ENCODE measurements at regions not wholly inside any gene's neighbourhood (a gene's known extent, or its start where the extent isn't known, plus 50 kb on each side); places are given as distances from the start of the nearest gene placed in this dataset.
"Not testable (repeated sequence)": the region's sequence is repeated elsewhere in the genome, so short reads cannot be mapped to it uniquely, and the experiment has no call there.

DNA sequence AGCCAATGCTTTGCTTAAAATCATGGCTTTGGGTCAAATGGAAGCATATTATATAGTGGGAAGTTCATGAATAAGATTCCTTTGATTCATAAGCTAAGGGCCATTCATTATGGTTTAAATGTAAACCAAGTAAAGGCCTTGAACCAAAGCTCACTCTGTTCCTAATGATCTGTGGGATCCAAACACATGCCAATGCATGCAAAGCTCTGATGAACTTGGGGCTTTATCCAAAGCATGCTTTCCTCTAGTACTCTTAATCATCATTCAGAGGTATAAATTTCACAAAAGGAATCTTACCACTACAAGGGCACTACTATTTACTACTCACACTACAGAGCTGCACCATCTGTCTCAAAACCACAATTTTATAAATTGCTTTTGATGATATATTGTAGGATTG is 102.8 kb upstream of the RBMS1 start:
- Histone ChIP-seq H3K27me3 (replicated peaks; ENCODE audit: control insufficient read depth, insufficient read depth, low read length) (no peaks in the 10 kb centered on the region), H3K4me3 (replicated peaks; ENCODE audit: low read depth, low read length) (no peak overlapping the region), H3K36me3 (ENCODE audit: control insufficient read depth, insufficient read depth, low read length) (no peaks in the 10 kb centered on the region)
- TF ChIP-seq CTCF (IDR thresholded peaks at IDR 0.05; ENCODE audit: insufficient read depth, low read length, poor library complexity, severe bottlenecking) = no peak
- DNase-seq (ENCODE audit: extremely low read depth, insufficient read length) = no peak

DNA sequence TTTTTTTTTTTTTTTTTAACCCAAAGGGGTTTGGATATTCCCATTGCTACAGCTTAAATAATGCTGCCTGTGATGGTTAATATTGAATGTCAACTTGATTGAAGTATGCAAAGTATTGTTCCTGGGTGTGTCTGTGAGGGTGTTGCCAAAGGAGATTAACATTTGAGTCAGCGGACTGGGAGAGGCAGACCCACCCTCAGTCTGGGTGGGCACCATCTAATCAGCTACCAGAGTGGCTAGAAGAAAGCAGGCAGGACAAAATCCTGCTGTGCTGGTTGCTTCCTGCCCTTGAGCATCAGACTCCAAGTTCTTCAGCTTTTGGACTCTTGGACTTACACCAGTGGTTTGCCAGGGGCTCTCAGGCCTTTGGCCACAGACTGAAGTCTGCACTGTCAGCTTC is 106.8 kb upstream of the RBMS1 start:
- not testable (repeated sequence) for DNase-seq (ENCODE audit: extremely low read depth, insufficient read length); H3K27me3 ChIP-seq (replicated peaks; ENCODE audit: control insufficient read depth, insufficient read depth, low read length); H3K4me3 ChIP-seq (replicated peaks; ENCODE audit: low read depth, low read length); H3K36me3 ChIP-seq (ENCODE audit: control insufficient read depth, insufficient read depth, low read length)

GRCh38 chr2:160602073-160602472 is 108.5 kb upstream of the RBMS1 start:
- Histone ChIP-seq H3K4me3 (replicated peaks; ENCODE audit: low read depth, low read length) (no peak overlapping the region), H3K36me3 (ENCODE audit: control insufficient read depth, insufficient read depth, low read length) (no peaks in the 10 kb centered on the region), H3K27me3 (replicated peaks; ENCODE audit: control insufficient read depth, insufficient read depth, low read length) (no peaks in the 10 kb centered on the region)
- no peak for TF ChIP-seq CTCF (IDR thresholded peaks at IDR 0.05; ENCODE audit: insufficient read depth, low read length, poor library complexity, severe bottlenecking)
- DNase-seq (ENCODE audit: extremely low read depth, insufficient read length) = no peak

DNA sequence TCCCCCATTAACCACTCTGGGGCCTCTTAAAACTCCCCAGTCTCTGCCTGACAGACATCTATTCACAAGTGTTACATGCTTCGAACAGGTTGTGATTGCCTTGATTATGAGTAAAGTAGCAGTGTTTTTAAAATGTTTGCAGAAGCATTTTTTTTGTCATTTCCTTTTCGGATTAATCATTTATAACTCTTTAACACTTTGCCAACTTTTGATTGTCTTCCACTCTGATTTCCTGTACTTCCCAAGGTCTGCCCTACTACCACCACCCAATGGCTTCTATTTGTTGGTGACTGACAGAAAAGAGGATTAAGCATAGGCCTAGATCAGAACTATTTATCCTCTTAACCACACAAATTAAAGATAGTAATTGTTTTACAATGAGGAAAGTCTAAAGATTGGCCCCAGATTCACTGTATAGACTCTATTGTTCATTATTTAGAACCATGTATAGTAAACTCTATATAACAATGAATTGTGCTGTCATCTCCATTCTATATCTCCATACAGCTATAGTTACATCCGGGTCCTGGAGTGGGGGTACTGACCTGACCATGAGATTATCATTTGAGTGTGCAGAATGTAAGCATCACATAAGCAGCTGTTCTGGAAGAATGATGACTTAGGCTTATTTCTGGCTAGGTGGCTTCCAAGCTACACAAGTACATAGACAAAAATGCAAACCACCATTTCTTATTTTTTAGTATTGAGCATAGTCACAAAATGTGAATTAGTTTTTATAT is 110.3 kb upstream of the RBMS1 start:
- no peaks in the 10 kb centered on the region for H3K27me3 ChIP-seq (replicated peaks; ENCODE audit: control insufficient read depth, insufficient read depth, low read length)
- H3K4me3 ChIP-seq (replicated peaks; ENCODE audit: low read depth, low read length) = no peak overlapping the region
- DNase-seq (ENCODE audit: extremely low read depth, insufficient read length) = no peak
- no peaks in the 10 kb centered on the region for H3K36me3 ChIP-seq (ENCODE audit: control insufficient read depth, insufficient read depth, low read length)
- TF ChIP-seq CTCF (IDR thresholded peaks at IDR 0.05; ENCODE audit: insufficient read depth, low read length, poor library complexity, severe bottlenecking) = no peak

GRCh38 chr2:160606341-160606740 is 112.7 kb upstream of the RBMS1 start:
- Histone ChIP-seq H3K4me3 (replicated peaks; ENCODE audit: low read depth, low read length) (no peak overlapping the region), H3K36me3 (ENCODE audit: control insufficient read depth, insufficient read depth, low read length) (no peaks in the 10 kb centered on the region), H3K27me3 (replicated peaks; ENCODE audit: control insufficient read depth, insufficient read depth, low read length) (no peaks in the 10 kb centered on the region)
- TF ChIP-seq CTCF (IDR thresholded peaks at IDR 0.05; ENCODE audit: insufficient read depth, low read length, poor library complexity, severe bottlenecking) = no peak
- DNase-seq (ENCODE audit: extremely low read depth, insufficient read length) = no peak

DNA sequence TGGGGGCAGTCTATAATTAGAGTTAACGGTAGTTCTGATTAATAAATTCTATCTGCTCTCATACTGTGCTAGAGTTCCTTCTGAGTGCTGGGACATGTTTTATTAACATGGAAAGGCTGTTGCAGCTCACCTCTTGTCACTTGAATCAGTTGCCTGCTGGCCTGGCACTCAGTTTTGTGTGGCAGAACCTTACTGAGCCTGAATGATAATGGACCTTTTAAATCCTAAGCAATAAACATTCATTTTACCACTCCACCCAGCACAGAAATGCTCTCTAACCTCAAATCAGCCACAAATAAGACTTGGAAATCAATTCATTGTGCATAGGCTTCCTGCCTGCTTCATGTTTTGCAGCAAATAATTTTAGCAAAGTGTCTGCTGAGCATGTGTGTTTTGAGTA is 115.0 kb upstream of the RBMS1 start:
- no peak overlapping the region for H3K4me3 ChIP-seq (replicated peaks; ENCODE audit: low read depth, low read length)
- H3K27me3 ChIP-seq (replicated peaks; ENCODE audit: control insufficient read depth, insufficient read depth, low read length) = no peaks in the 10 kb centered on the region
- H3K36me3 ChIP-seq (ENCODE audit: control insufficient read depth, insufficient read depth, low read length) = no peaks in the 10 kb centered on the region
- DNase-seq (ENCODE audit: extremely low read depth, insufficient read length) = no peak
- TF ChIP-seq CTCF (IDR thresholded peaks at IDR 0.05; ENCODE audit: insufficient read depth, low read length, poor library complexity, severe bottlenecking) = no peak
